D721Med (cell line): ENCODE measurements at regions not wholly inside any gene's neighbourhood (a gene's known extent, or its start where the extent isn't known, plus 50 kb on each side); places are given as distances from the start of the nearest gene placed in this dataset.
"Not testable (repeated sequence)": the region's sequence is repeated elsewhere in the genome, so short reads cannot be mapped to it uniquely, and the experiment has no call there.

Experiments used
- DNase-seq: peaks from one replicate; pipeline ENCODE4 v3.0.0; 2011; ENCODE audit warnings: low spot score; ENCODE audit not compliant: insufficient read length
- FAIRE-seq: peaks from 2 replicates; lab custom pipeline; 2011; peaks lifted over from hg19 to GRCh38; lab: Jason Lieb, UNC
- CTCF ChIP-seq: IDR thresholded peaks from 2 replicates; pipeline ENCODE4 v1.5.1; 2012; ENCODE audit warnings: mild to moderate bottlenecking, control low read depth; ENCODE audit not compliant: insufficient read depth; ENCODE audit errors: missing control alignments

GRCh38 chr7:19958309-19958896 is 185.0 kb upstream of the TMEM196 start:
- no peak for FAIRE-seq
- no peak for DNase-seq
- no peak for TF ChIP-seq CTCF

DNA sequence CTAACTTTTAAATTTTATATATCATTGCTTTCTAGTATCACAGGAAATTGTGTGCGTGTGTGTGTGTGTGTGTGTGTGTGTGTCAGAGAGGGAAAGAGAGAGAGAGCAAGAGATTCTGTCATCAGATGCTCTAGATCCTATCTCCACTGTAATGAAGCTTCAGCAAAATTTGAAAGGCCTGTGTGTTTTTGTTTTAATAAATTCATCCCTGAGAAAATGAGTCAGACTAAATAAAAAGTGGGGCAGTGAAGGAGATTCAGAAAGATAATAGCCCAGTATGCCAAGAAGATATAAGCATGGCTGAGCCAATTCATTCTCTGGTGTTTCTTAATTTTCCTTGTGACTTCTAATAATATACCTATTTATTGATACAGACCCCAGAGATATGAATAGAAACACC is 184.2 kb upstream of the TMEM196 start:
- no peak for TF ChIP-seq CTCF

GRCh38 chr7:19954166-19954565 is 180.7 kb upstream of the TMEM196 start:
- FAIRE-seq, DNase-seq: not testable (repeated sequence)

More for the DNA sequence above, 184.2 kb upstream of the TMEM196 start:
- no peak for DNase-seq
- no peak for FAIRE-seq

DNA sequence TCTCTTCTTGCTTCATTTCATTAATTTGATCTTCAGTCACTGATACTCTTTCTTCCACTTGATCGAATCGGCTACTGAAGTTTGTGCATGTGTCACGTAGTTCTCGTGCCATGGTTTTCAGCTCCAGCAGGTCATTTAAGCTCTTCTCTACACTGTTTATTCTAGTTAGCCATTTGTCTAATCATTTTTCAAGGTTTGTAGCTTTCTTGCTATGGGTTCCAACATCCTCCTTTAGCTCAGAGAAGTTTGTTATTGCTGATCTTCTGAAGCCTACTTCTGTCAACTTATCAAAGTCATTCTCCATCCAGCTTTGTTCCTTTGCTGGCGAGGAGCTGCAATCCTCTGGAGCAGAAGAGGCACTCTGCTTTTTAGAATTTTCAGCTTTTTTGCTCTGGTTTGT is 180.0 kb upstream of the TMEM196 start:
- not testable (repeated sequence) for DNase-seq, FAIRE-seq

DNA sequence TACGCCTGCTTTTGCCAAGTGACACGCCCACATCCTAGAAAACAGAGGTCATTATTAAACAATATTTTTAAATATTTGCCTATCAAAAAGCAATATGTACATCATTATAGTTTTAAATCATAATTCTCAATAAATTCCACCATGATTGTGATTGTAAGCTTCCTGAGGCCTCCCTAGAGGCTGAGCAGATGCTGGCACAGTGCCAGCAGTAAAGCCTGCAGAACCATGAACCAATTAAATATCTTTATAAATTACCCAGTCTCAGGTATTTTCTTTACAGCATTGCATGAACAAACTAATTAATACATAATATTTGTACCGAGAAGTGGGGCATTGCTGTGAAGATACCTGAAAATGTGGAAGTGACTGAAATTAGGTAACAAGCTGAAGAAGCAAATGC is 174.7 kb upstream of the TMEM196 start:
- DNase-seq = no peak
- FAIRE-seq = no peak
- TF ChIP-seq CTCF = no peak

DNA sequence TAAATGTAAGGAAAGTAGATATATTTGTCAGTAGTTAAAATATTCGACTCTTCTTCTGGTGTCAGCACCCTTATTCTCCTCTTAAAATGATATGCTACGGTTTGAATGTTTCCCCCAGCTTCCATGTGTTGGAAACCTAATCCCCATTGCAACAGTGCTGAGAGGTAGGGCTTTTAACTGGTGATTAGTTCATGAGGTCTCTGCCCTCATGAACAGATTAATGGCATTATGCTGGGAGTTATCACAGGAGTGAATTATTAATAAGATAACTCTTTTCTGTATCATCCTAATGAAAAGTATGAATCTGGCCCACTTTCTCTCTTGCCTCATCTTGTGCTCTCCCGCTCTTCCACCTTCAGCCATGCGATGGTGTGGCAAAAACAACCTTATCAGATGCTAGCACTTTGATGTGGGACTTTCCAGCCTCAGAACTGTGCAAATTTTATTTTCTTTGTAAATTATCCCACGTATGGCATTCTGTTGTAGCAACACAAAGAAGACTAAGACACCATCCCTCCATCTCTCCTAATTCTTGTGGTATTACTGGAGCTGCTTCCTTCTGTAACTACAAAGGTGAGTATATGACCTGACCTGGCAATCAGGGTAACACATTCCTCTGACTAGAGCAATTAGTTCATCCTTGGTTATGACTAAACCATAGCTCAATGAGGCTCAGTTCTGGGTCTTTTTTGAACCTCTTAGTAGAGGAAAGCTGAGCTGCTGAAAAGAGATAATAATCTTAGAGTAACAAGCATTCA is 171.1 kb upstream of the TMEM196 start:
- DNase-seq = no peak
- TF ChIP-seq CTCF = no peak
- peak; percentile 81 for FAIRE-seq

DNA sequence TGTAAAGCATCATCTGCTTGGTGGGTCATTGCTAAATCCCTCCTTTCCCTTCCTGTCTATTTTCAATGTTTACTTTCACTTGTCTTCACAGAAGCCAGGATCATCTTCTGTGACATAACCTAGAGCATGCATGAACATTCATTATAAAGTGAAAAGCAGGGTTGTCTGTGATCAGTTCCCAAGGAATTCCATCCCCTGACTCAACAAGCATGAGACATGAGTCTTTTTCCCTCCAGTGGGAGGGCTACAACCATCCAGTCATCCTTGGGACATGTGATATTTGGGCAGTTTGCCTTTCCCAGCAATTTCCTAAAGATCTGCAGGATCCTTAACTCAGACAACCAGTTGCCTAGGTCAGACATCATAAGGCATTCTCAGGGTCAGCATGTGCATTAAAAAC is 166.3 kb upstream of the TMEM196 start:
- TF ChIP-seq CTCF = no peak
- DNase-seq = no peak

DNA sequence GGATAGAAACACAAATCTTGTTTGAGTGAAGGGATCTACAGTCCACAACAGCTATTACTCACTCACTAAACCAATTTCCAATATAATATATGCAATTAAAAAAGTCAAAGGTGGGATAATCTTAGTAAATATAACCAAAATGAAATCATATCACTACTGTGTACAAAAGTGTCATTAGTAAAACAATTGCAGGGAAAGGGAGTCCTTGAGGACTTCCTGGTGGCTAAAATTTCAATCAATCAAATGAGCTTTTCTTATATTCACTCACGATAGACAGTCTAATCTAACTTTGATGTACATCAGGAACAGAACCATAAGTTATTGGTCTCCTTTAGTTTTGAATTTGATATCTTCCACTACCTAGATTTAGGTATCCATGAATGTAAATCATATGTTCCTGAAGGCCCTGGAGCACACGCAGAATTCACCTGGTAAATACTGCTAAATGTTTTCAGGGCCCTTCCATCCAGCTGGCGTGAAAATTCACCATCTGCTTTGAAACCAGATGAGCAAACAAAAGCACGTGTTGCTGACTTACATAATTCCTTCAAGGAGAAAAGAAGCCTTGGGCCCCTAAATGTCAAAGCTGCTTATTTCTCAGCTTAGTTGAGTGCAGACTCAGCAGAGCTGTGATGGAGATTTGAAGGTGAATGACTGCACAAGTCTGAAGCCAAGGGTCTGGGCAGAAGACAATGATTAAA is 159.3 kb upstream of the TMEM196 start:
- TF ChIP-seq CTCF = no peak
- FAIRE-seq = peak; percentile 97
- peak; percentile 32 for DNase-seq

More for the DNA sequence above, 166.3 kb upstream of the TMEM196 start:
- FAIRE-seq = no peak
